Progenitor cell of endocrine pancreas (in vitro differentiated cells): ENCODE measurements at regions not wholly inside any gene's neighbourhood (a gene's known extent, or its start where the extent isn't known, plus 50 kb on each side); places are given as distances from the start of the nearest gene placed in this dataset.

Source experiments
- DNase-seq: peaks from one replicate; pipeline ENCODE4 v3.0.0; 2021; ENCODE audit warnings: low spot score; ENCODE audit not compliant: unreplicated experiment
- H3K27ac Mint-ChIP-seq: 2 replicates; pipeline ENCODE4 v1.8.0; 2021; ENCODE audit warnings: mild to moderate bottlenecking, moderate library complexity, mixed read lengths
- H3K27me3 Mint-ChIP-seq: 2 replicates; pipeline ENCODE4 v1.8.0; 2021; ENCODE audit warnings: mixed read lengths
- H3K36me3 Mint-ChIP-seq: 2 replicates; pipeline ENCODE4 v1.8.0; 2022; ENCODE audit warnings: mixed read lengths; ENCODE audit not compliant: insufficient read depth
- H3K4me1 Mint-ChIP-seq: 2 replicates; pipeline ENCODE4 v1.8.0; 2021; ENCODE audit warnings: low read depth, mixed read lengths
- H3K4me3 Mint-ChIP-seq: 2 replicates; pipeline ENCODE4 v1.8.0; 2021; ENCODE audit warnings: low read depth, mild to moderate bottlenecking, moderate library complexity, mixed read lengths
- H3K9me3 Mint-ChIP-seq: 2 replicates; pipeline ENCODE4 v1.8.0; 2021; ENCODE audit warnings: low read depth, mixed read lengths
- TF ChIP-seq, protein P1 (sequence below): fragments of 200-600 bp; sonication (generic); IDR thresholded peaks from one replicate; pipeline ENCODE4 v1.5.0; 2021; ENCODE audit warnings: antibody characterized with exemption, mild to moderate bottlenecking; ENCODE audit not compliant: unreplicated experiment

DNA sequence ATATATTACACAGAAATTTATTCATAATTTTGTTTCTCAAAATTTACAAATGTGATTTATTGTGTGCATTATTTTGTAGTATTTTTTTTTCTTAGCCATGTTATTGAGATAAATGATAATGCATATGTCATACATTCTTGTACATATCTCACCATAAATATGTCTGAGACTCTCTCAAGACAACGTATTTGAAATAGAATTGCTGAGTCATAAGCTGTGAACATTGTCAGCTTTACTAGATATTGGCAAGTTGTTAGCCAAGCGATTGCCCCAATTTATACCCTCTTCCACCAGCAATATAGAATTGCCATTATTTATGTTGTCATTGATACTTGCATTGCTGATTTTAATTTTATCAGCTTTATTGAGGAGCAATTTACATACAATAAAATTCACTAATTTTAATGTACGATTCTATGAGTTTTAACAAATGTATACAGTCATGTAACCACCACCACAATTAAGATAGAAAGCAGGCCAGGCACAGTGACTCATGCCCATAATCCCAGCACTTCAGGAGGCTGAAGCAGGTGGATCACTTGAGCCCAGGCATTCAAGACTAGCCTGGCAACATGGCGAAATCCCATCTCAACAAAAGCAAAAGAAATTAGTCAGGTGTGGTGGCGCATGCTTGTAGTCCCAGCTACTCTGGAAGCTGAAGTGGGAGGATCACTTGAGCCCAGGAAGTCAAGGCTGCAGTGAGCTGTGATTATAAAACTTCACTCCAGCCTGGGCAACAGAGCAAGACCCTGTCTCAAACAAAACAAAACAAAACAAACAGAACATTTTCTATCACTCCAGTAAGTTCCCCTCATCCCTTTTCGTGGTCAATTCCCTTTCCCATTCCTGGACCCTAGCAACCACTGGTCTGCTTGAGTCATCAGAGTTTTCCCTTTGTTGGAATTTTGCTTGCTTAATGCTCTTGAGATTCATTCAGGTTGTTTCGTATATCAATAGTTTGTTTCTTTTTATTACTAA lies 373.1 kb downstream of the MFSD1 start:
- no peaks in the 10 kb centered on the region for H3K36me3 Mint-ChIP-seq
- H3K9me3 Mint-ChIP-seq = no peaks in the 10 kb centered on the region
- TF ChIP-seq, protein P1, sequence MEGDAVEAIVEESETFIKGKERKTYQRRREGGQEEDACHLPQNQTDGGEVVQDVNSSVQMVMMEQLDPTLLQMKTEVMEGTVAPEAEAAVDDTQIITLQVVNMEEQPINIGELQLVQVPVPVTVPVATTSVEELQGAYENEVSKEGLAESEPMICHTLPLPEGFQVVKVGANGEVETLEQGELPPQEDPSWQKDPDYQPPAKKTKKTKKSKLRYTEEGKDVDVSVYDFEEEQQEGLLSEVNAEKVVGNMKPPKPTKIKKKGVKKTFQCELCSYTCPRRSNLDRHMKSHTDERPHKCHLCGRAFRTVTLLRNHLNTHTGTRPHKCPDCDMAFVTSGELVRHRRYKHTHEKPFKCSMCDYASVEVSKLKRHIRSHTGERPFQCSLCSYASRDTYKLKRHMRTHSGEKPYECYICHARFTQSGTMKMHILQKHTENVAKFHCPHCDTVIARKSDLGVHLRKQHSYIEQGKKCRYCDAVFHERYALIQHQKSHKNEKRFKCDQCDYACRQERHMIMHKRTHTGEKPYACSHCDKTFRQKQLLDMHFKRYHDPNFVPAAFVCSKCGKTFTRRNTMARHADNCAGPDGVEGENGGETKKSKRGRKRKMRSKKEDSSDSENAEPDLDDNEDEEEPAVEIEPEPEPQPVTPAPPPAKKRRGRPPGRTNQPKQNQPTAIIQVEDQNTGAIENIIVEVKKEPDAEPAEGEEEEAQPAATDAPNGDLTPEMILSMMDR = no peak
- peaks cover 5% of the 10 kb centered on the region for H3K4me1 Mint-ChIP-seq
- H3K4me3 Mint-ChIP-seq = no peak overlapping the region
- no peak overlapping the region for H3K27ac Mint-ChIP-seq
- DNase-seq = no peak
- no peaks in the 10 kb centered on the region for H3K27me3 Mint-ChIP-seq

GRCh38 chr3:159178209-159178897 lies 376.5 kb downstream of the MFSD1 start:
- TF ChIP-seq, protein P1 = no peak
- Mint-ChIP-seq H3K36me3 (no peaks in the 10 kb centered on the region), H3K27ac (no peak overlapping the region), H3K9me3 (peaks cover 6% of the 10 kb centered on the region), H3K4me1 (peaks cover 5% of the 10 kb centered on the region), H3K27me3 (peaks cover 4% of the 10 kb centered on the region), H3K4me3 (no peak overlapping the region)
- no peak for DNase-seq

- no peak overlapping the region for H3K27ac Mint-ChIP-seq
- no peak for DNase-seq
- H3K36me3 Mint-ChIP-seq = no peaks in the 10 kb centered on the region
- H3K4me1 Mint-ChIP-seq = peaks cover 5% of the 10 kb centered on the region
- peaks cover 6% of the 10 kb centered on the region for H3K9me3 Mint-ChIP-seq
- no peak overlapping the region for H3K4me3 Mint-ChIP-seq
- TF ChIP-seq, protein P1 = no peak
- peaks cover 4% of the 10 kb centered on the region for H3K27me3 Mint-ChIP-seq
These were observed 381.1 kb downstream of the MFSD1 start for GRCh38 chr3:159182961-159183360.

GRCh38 chr3:159185443-159186050 lies 383.7 kb downstream of the MFSD1 start:
- no peak for DNase-seq
- no peaks in the 10 kb centered on the region for H3K36me3 Mint-ChIP-seq
- TF ChIP-seq, protein P1 = no peak
- no peak overlapping the region for H3K27ac Mint-ChIP-seq
- no peak overlapping the region for H3K4me3 Mint-ChIP-seq
- H3K4me1 Mint-ChIP-seq = no peaks in the 10 kb centered on the region
- H3K9me3 Mint-ChIP-seq = peaks cover 6% of the 10 kb centered on the region
- H3K27me3 Mint-ChIP-seq = peaks cover 4% of the 10 kb centered on the region

DNA sequence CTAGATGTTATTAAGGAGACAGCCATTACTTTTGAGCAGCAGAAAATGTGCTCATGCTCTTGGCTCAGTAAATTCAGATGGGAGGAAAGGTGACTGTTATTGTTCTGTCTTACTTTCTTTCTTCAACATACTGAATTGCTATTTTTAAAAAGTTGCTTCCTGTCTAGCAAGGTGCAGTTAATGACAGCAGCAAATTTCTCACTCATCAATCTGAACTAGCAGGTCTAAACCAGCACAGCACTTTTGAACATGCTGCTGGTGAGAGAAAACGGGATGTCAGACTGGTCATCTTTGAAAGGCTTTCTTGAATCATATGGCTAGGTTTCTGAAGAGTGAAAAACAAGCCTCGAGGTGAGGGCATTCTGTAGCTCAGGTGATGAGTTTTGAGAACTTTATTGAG lies 384.7 kb downstream of the MFSD1 start:
- H3K9me3 Mint-ChIP-seq = peaks cover 4% of the 10 kb centered on the region
- no peaks in the 10 kb centered on the region for H3K36me3 Mint-ChIP-seq
- H3K4me3 Mint-ChIP-seq = no peak overlapping the region
- no peak overlapping the region for H3K27ac Mint-ChIP-seq
- no peaks in the 10 kb centered on the region for H3K4me1 Mint-ChIP-seq
- no peak for DNase-seq
- TF ChIP-seq, protein P1 = no peak
- peaks cover 2% of the 10 kb centered on the region for H3K27me3 Mint-ChIP-seq
